Natural killer cell (primary cell): ENCODE measurements at regions not wholly inside any gene's neighbourhood (a gene's known extent, or its start where the extent isn't known, plus 50 kb on each side); places are given as distances from the start of the nearest gene placed in this dataset.
"Not testable (repeated sequence)": the region's sequence is repeated elsewhere in the genome, so short reads cannot be mapped to it uniquely, and the experiment has no call there.

ENCODE experiments used
- ATAC-seq, 3 donors: fragments of 150-1000 bp in 2 of 3; fragments of 200-7000 bp in 1 of 3; cut with Tn5 transposase; 1 replicate in 1 of 3; 2 replicates in 2 of 3; pipeline ENCODE4 v1.10.0; 2021; ENCODE audit warnings: mild to moderate bottlenecking in 2 of 3, moderate library complexity in 2 of 3
- DNase-seq, 2 donors: peaks; one replicate each; pipeline versions ENCODE4 v3.0.0 to v3.0.0-alpha.2; 2013 to 2021; ENCODE audit warnings: mixed read lengths in 1 of 2
- H3K27ac ChIP-seq: one replicate; pipeline ENCODE4 v1.5.1; 2013; ENCODE audit warnings: mild to moderate bottlenecking, low read length
- H3K27me3 ChIP-seq: one replicate; pipeline ENCODE4 v1.6.1; 2013; ENCODE audit warnings: low read length; ENCODE audit not compliant: control insufficient read depth, insufficient read depth
- H3K36me3 ChIP-seq: one replicate; pipeline ENCODE4 v1.6.1; 2013; ENCODE audit warnings: low read length; ENCODE audit not compliant: control insufficient read depth, insufficient read depth
- H3K4me1 ChIP-seq: one replicate; pipeline ENCODE4 v1.6.1; 2013; ENCODE audit warnings: low read length; ENCODE audit not compliant: control insufficient read depth, insufficient read depth
- H3K4me3 ChIP-seq: one replicate; pipeline ENCODE4 v1.5.1; 2013; ENCODE audit warnings: low read length
- H3K9me3 ChIP-seq: one replicate; pipeline ENCODE4 v1.6.1; 2013; ENCODE audit warnings: low read length; ENCODE audit not compliant: control insufficient read depth, insufficient read depth
- H3K27ac Mint-ChIP-seq, 2 donors: one replicate each; pipeline ENCODE4 v1.8.0; 2022; ENCODE audit warnings: mild to moderate bottlenecking in 2 of 2, mixed read lengths in 2 of 2, moderate library complexity in 1 of 2
- H3K27me3 Mint-ChIP-seq, 2 donors: one replicate each; pipeline ENCODE4 v1.8.0; 2022; ENCODE audit warnings: low read depth in 2 of 2, mixed read lengths in 2 of 2
- H3K36me3 Mint-ChIP-seq: one replicate; pipeline ENCODE4 v1.8.0; 2022; ENCODE audit warnings: mixed read lengths
- H3K4me1 Mint-ChIP-seq, 2 donors: one replicate each; pipeline ENCODE4 v1.8.0; 2022; ENCODE audit warnings: mixed read lengths in 2 of 2
- H3K4me3 Mint-ChIP-seq: one replicate; pipeline ENCODE4 v1.8.0; 2022; ENCODE audit warnings: mild to moderate bottlenecking, moderate library complexity, mixed read lengths
- H3K9me3 Mint-ChIP-seq, 2 donors: one replicate each; pipeline ENCODE4 v1.8.0; 2022; ENCODE audit warnings: mixed read lengths in 2 of 2
- CTCF ChIP-seq: fragments of 200-600 bp; IDR thresholded peaks from one replicate; pipeline ENCODE4 v1.8.0; 2022; ENCODE audit warnings: antibody characterized with exemption
- WGBS: methylation state at CpG from one replicate; pipeline ENCODE4 v1.1.7; 2013; ENCODE audit warnings: missing lambda C conversion rate; ENCODE audit not compliant: insufficient coverage; 5-methylcytosine and 5-hydroxymethylcytosine counted together
- intact Hi-C: fragments of 100-400 bp; cut with micrococcal nuclease; formaldehyde crosslinking; loops from one replicate; pipeline ENCODE4 v1.14.2; 2022

DNA sequence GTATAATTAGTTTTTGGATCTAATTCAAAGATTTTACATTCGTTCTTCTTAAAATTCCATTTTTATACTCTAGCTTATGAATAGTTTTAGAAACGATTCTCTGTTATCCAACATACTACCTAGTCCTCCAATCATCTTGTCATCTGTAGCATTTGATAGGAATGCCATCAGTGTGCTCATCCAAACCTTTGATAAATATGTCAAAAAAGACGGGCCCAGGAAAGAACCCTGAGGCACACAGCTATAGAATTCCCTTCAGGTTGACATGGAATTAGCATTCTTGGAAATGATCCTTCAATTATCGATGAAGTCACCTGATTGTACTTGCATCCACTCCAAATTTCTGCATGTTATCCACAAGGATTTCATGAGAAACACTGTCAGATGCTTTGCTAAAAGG lies 64.8 kb upstream of the EFNA5 start:
- Mint-ChIP-seq H3K27ac (no peak overlapping the region), H3K4me1 (no peaks in the 10 kb centered on the region), H3K36me3 (no peaks in the 10 kb centered on the region), H3K9me3 (no peaks in the 10 kb centered on the region), H3K27me3 (peaks cover 8 to 13% of the 10 kb centered on the region in 2 donors), H3K4me3 (no peak overlapping the region)
- H3K27ac ChIP-seq = no peak overlapping the region
- ATAC-seq = no peak
- intact Hi-C loops = no loop called here
- DNase-seq = no peak
- no peaks in the 10 kb centered on the region for H3K36me3 ChIP-seq
- H3K4me3 ChIP-seq = no peak overlapping the region
- no peaks in the 10 kb centered on the region for H3K9me3 ChIP-seq
- no peaks in the 10 kb centered on the region for H3K27me3 ChIP-seq
- WGBS = 81% methylated on average over 3 of the region's 4 CpGs
- TF ChIP-seq CTCF = no peak
- no peaks in the 10 kb centered on the region for H3K4me1 ChIP-seq

GRCh38 chr5:107726896-107727295 lies 56.2 kb upstream of the EFNA5 start:
- Histone ChIP-seq H3K4me3 (no peak overlapping the region), H3K4me1 (no peaks in the 10 kb centered on the region), H3K36me3 (no peaks in the 10 kb centered on the region), H3K9me3 (no peaks in the 10 kb centered on the region), H3K27me3 (no peaks in the 10 kb centered on the region), H3K27ac (no peak overlapping the region)
- peaks cover 2% of the 10 kb centered on the region for H3K36me3 Mint-ChIP-seq
- peaks cover 4 to 7% of the 10 kb centered on the region in 2 donors for H3K9me3 Mint-ChIP-seq
- intact Hi-C loops = no loop called here
- peaks cover 6 to 14% of the 10 kb centered on the region in 2 donors for H3K27me3 Mint-ChIP-seq
- no peak overlapping the region for H3K27ac Mint-ChIP-seq
- no peak for TF ChIP-seq CTCF
- no peak for ATAC-seq
- no peaks in the 10 kb centered on the region for H3K4me1 Mint-ChIP-seq
- no peak overlapping the region for H3K4me3 Mint-ChIP-seq
- 85% methylated on average over 4 of the region's 5 CpGs for WGBS
- no peak for DNase-seq

GRCh38 chr5:107724642-107725041 lies 53.9 kb upstream of the EFNA5 start:
- Mint-ChIP-seq H3K4me1 (no peaks in the 10 kb centered on the region), H3K27me3 (peaks cover 8 to 14% of the 10 kb centered on the region in 2 donors), H3K36me3 (peaks cover 21% of the 10 kb centered on the region), H3K4me3 (no peak overlapping the region), H3K27ac (no peak overlapping the region), H3K9me3 (peaks cover 19 to 20% of the 10 kb centered on the region in 2 donors)
- TF ChIP-seq CTCF = no peak
- Histone ChIP-seq H3K4me3 (no peak overlapping the region), H3K27ac (no peak overlapping the region), H3K27me3 (no peaks in the 10 kb centered on the region), H3K9me3 (no peaks in the 10 kb centered on the region), H3K36me3 (no peaks in the 10 kb centered on the region), H3K4me1 (no peaks in the 10 kb centered on the region)
- DNase-seq = no peak
- intact Hi-C loops = no loop called here
- WGBS = 84% methylated on average over 26 of the region's 26 CpGs
- ATAC-seq = no peak

- H3K27me3 ChIP-seq, H3K9me3 ChIP-seq, H3K27ac ChIP-seq, H3K4me3 Mint-ChIP-seq, ATAC-seq, H3K36me3 ChIP-seq, DNase-seq, H3K4me1 ChIP-seq, intact Hi-C loops, H3K4me1 Mint-ChIP-seq, H3K27ac Mint-ChIP-seq, H3K4me3 ChIP-seq: not testable (repeated sequence)
- Mint-ChIP-seq H3K9me3 (peaks cover 19 to 23% of the 10 kb centered on the region in 2 donors), H3K27me3 (peaks cover 8 to 13% of the 10 kb centered on the region in 2 donors), H3K36me3 (peaks cover 21% of the 10 kb centered on the region)
These were observed 50.5 kb upstream of the EFNA5 start for GRCh38 chr5:107721241-107721640.
